Activated CD8-positive, alpha-beta memory T cell treated with anti-CD3 and anti-CD28 coated beads, Interleukin-2, amount 50 U/mL, for 1 hour (primary cell): ENCODE measurements at regions not wholly inside any gene's neighbourhood (a gene's known extent, or its start where the extent isn't known, plus 50 kb on each side); places are given as distances from the start of the nearest gene placed in this dataset.

Experiments
- DNase-seq: peaks from one replicate; pipeline ENCODE4 v3.0.0-alpha.2; 2020; ENCODE audit errors: extremely low read depth

DNA sequence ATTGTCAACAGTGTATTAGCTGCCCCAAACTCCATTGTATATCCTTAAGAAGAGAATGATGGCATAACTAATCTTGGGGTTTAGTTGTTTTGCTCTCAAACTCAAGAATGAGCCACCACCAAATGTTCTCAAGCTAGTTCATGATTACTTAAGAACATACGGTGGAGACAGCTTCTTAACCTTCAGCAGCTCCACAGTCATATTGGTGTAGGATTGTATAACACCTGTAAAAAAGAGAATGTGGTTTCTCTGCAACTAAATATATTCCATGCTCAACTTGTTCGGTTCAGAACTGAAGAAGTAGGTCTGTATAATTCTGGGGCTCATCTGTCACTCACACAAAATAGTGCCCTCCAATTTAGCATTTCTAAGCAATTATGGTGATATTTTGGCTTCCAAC lies 177.9 kb upstream of the DUSP10 start:
- DNase-seq: no peak

DNA sequence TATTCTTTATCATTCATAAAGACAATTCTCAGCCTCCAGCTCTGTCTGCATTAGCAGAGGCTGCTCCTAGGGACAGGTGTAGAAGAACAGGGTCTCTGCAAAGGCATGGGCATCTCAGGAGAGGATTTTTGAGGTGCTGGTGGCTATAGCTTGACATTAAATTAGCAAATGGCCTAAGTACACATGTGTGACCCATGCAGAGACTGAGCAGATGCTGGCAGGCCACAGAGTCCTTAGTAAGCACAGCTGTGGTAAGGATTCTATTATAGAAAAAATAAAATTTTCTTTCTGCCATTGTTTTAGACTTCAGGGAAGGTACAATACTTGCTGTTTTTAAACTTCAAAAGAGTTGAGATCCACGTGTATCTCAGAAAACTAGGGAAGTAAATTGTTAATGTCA lies 177.5 kb upstream of the DUSP10 start:
- no peak for DNase-seq

DNA sequence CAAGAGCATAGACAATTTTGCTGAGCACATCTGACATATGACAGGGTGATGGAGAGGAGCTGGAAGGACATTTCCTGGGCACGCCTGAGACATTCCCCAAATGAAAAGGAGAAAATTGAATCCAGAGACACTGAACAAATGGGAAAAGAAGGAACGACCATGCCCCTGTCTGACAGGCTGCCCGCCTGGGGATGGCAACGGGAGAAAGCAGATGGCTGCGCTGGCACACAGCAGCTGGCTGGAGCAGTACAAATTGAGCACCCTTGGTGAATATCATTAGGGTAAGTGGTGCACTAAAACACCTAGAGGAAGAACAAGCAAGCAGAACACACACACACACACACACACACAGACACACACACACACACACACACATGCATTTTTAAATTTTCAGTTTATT lies 174.3 kb upstream of the DUSP10 start:
- DNase-seq: no peak

DNA sequence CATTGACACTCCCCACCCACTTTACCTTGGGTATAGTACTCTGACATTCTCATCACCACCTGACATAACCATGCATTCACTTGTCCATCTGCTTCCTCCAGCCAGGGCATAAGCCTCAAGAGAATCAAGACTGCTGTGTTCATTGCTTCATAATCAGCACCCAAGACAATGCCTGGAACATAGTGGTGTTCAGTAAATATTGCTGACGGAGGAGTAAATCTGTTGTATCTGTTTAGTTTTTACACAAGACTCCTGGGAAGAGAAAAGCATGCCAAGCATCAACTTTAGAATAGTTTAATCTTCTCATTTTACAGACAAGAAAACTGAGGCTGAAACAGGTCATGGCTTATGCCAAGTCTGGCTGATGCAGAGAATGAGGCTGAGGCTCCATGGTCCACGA lies 173.9 kb upstream of the DUSP10 start:
- DNase-seq: no peak

DNA sequence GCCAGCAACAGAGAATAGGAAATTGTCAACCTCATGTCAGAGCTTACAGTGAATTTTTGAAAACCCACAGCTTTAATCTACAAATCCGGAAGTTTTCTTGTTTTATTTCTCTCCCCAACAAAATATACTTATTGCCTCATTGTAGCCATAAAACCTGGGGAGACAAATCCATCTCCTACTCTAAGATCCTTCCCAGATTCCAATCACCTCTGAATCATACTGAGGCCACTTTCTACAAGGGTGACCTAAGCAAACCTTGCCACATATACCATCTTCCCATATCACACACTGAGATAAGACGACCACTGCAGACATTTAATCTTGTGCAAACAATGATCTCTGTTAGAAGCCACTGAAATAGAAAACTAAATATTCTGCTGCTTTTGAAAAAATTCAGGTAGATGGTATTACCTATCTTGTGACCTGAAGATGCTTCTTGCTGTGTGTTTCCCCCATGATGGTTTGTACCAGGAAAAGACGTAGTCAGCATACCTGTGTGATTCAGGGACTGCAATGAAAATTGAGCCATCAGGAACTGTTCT lies 171.5 kb upstream of the DUSP10 start:
- no peak for DNase-seq

DNA sequence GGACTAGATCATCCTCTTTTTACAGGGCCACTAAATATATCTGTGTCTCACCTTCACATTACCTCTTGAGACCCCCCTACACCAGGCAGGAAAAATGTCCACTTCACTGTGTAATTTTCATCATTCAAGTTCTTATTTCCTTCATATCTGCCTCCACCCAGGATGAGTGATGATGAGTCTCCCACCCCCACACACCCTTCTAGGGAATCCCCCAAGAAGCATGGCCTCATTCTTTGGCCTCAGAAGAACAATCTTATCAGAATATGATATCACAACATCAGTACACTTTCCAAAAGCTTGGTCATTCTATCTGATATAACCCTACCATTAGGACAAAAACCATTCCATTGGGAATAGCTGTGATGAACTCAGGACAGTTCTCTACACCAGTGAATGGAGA lies 170.3 kb upstream of the DUSP10 start:
- no peak for DNase-seq

DNA sequence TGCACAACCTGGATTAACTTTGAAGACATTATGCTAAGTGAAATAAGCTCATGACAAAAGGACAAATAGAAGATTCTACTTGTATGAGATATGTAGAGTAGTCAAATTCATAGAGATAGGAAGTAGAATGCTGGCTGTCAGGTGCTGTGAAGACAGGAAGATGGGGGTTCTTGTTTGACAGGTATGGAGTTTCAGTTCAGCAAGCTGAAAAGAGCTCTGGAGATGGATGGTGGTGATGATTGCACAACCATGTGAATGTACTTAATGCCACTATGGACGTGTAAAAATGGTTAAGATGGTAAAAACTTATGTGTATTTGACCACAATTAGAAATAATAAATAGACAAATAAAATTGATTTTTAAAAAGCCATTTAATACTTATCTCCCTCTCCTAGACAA lies 169.8 kb upstream of the DUSP10 start:
- no peak for DNase-seq

DNA sequence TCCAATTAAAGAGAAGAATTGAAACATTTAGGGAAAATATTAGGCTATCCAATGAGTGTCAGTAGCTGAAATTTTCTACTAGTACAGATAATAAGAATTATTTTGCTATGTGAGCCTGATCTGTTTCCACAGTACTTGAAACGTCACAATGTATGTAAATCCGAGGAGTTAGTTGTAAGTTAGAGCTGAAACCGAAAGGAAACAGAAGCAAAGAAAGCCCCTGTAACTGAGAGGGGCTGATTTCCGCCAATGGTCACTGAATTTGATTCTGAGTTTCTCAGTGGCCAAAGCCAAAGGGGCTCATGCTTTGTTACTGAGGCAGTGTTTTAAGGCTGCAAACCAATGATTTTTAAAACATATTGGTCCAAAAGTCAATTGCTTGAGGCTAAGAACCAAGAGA lies 168.3 kb upstream of the DUSP10 start:
- no peak for DNase-seq

DNA sequence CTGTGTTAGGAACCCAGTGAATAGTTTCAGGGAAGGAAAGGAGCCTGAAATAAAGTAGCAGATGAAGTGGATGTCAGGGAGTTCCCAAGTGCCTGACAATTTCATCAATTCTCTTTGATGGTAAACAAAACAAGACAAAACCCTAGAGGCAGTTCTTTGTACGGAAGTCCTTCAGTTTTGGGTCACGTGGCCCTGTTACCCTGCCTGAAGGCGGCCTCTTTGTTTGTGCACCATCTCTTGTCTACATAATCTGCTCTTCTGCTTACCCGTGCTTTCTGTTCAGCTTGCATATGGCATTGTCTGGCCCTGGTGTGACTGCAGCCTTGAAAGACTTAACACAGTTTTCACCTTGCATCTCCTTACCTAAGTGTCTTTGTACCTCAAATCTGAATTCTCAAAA lies 166.7 kb upstream of the DUSP10 start:
- no peak for DNase-seq

DNA sequence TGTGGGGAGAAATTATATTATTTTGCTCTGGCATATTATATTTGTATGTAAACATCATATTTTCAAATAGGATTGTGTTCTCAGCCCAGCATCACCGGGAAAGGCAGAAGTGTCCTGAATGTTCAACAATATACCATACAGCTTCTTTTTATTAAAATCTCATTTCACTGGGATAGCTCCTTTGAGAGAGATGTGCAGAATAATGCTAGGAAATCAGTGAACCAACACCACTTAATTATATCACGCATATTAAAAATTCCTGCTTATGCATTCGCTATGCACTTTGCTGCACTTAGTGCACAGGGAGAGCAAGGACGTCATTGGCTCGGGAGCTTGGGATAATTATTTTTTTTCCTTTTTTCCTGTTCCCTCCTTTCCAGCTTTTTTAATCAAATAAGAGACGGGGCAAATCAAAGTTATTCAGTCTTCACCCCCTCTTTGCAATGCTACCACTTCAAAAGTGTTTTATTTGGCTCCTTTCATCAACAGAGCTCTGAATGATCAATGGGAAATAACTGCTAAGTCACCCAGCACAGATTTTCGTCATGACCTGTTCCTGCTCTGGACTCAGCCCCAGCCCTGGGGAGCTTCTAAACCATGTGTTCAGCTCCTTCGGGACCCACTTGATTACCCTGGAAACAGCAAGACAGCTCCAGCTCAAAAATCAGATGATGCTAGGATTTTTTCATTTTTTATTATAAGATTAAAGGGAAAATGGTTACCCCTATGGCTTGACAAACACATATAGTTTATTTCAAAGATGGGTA lies 165.5 kb upstream of the DUSP10 start:
- DNase-seq: no peak

DNA sequence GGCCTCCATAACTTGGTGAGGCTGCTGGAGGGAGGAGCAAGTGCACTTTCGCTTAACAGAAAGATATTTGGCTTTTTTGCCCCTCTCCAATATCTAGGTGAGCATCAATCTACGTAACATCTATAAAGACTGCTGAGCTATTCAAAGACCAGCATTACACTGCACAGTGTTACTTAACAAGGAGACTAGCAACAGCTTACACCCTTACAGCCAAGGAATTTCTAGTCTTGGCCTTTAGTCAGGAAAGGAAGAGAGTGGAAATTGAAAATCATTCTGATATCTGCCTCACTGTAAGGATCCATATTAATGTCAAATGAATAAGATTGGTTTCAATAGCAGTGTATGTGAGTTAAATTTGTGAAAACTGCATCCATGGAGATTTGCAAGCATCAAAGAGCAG lies 163.9 kb upstream of the DUSP10 start:
- DNase-seq: no peak

DNA sequence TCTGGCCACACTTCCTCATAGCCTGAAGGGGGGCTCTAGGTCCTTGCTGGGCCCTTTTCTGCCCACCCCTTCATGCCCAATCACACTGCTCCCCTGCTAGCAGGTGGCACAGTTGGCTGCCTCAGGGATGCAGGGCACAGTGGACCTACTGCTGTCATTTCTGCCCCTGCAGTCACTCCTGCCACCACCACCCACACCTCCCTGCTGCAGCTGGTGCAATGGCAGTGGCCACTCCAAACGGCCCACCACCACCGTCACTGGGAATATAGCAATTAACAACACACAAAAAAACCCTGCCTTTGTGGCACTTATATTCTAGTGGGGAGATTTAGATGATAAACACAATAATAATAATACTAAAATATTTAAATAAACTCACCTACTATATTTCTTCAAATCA lies 162.4 kb upstream of the DUSP10 start:
- no peak for DNase-seq

DNA sequence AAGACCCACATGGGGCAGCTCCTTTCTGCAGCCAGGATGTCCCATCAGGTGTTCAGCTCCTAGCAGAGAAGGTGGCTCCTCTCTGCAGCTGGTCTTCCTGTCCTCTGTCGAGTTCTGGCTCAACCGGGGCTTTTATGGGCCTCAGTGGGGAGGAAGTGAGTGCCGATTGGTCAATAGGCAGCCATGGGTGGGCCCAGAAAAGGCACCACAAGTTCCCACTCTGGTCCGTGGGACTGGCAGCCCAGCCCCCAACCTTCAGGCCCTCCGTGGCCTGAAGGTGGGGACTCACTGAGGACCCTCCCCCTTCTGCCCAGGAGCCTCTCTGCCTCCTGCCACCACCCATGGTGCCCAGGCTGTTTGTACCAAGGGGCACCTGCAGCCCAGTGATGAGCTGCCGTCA lies 161.7 kb upstream of the DUSP10 start:
- DNase-seq: no peak

DNA sequence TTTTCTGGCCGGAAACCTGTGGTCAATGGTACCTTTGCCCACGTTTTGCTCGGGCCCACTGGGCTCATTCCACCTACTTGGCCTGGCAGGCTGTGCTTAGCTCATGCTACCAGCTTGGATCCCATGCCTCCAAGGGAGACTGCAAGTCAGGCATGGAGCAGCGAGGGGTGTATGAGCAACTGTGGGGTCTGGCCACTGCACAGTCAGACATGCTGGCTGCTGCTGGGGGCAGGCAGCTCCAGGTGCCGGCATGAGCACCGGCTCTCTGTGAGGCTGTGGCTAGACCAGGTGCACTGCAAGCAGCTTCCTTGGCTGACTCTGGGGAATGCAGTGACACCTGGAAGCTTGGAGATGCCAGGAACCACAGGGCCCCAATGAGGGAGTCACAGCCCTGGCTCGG lies 161.1 kb upstream of the DUSP10 start:
- DNase-seq: no peak

DNA sequence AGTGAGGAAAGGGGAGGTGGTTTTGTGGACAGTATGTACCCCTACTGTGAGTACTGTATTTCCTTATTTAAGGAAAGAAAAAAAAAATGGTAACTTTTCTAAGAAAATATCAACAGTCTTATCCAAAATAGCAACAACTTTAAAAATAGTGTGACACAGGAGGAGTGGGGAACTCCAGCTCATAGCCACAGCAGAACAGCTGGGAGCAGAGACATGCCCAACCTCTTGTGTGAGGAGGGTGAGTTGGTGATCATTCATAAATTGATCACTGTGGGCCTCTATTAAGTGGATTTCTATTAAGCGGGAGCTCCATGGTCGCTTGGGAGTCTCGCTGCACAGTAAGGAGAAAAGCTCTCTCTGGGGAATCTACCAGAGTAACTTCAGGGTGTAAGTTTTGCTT lies 158.8 kb upstream of the DUSP10 start:
- DNase-seq: no peak

DNA sequence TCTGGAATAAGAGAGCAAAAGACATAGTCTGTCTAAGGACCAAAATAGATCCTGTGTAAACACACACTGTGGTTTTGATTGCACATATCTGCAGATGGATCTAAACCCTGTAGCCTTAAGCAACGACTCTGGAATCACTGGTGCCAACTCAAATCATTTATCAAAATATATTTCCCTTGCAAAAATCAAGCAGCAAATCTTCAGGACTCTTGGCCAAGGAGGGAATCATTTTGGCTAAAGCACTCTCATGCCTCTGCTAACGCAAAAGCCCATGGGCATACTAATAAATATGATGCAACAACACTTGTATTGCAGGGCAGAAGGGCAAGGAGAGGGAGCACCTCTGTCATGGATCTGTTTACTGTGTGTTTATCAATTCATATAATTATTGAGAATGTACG lies 155.4 kb upstream of the DUSP10 start:
- DNase-seq: no peak

DNA sequence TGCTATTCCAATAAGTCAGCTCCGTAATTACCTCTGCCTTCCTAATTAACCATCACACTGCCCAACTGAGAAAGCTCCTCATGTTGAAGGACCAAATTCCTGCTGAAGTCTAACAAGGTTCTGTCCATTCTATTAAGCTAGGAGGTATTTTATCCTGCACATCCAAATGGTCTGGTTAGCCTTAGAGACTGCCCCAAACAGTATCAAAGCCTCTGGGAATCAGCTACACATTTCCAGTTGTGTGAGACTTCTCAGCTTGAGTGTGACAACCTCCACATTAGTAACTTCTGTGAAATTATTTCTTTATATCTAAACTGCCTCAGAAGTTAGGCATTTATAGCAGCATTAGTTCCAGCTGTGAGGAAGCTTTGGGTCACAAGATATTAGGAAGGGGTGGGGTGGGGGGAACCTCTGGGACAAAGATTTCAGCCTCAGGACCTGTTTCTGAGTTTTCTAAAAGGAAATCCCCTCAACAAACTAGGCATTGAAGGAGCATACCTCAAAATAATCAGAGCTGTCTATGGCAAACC lies 150.5 kb upstream of the DUSP10 start:
- no peak for DNase-seq

DNA sequence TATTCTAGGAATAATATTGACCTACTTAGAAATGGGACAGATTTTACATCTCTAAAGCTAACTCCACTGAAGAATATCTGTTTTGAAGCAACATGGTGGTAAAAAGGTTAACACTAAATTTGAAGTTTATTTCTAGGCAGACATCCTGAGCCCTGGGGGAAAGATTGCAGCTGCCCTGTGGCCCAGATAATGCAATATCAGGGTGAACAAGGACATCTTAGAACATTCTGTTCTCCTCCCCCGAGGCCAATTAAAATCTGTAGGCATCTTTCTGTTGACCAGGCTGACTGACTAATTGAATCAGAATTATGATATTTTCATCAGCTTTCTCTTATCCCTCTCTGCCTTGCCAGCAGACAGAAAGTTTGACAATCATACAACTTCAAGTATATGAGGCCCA lies 149.8 kb upstream of the DUSP10 start:
- no peak for DNase-seq

DNA sequence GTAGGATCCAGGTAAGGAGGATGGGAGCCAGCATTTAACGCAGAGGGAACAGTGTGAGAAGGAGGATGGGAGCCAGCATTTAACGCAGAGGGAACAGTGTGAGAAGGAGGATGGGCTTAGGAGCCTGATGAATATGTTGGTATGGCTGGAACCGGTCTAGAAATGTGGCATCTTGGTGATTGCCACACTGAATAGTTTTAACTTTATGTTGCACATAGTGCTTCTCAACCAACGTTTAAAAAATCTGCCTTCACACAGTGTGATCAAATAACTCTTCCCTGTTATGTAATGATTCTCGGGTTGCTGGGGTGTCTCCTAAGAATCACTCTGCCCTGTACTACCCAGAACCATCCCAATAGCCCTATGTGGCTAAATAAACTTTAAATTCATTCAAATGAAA lies 146.9 kb upstream of the DUSP10 start:
- DNase-seq: no peak

DNA sequence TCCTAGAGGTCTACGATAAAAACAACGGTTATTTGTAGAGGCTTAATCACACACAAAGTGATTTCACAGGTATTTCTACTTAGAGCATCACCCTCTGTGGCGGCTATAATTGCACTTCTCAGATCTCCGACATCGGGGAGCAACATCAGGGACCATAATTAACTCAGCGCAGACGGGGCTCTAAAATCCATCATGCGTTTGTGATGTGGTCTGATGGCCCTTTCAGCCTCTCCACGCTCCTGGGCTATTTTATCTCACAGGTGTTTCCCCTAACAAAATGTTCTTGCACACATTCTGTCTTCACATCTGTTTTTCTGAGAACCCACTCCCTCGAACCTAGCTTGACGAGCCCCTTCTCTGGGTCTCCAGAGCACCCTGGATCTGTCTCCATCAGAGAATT lies 146.3 kb upstream of the DUSP10 start:
- no peak for DNase-seq

DNA sequence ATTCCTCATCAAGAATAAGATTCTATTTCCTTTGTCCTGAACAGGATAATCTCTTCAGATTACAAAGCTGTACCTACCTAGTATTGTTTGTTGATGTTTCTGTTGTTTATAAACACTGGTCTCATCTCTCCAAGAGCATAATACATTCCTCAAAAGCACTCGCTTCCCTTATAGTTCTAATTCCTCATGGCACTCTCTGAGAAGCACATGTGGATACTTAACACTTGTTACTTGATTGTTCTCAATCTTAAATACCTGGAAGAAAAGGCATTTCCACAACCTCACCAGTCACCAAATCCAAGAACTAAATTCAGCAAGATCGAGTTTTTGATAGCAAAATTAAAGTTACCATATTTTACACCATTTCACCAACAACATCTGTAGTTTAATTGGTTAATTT lies 145.9 kb upstream of the DUSP10 start:
- DNase-seq: no peak

DNA sequence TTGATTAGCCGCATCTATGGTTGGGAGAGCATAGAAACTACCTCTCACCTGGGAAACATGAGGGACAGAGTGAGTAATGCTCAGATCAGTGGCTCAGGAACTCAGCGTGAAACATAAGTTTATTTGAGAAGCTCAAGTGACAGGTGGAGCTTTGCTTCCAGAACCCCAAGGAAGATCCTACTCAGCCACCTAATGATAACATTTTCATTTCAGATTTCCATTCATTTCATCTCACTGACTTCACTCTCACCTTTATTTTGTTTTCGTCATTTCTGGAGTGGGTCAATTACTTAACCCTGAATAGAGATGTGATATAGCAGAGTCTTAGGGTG lies 145.5 kb upstream of the DUSP10 start:
- no peak for DNase-seq

DNA sequence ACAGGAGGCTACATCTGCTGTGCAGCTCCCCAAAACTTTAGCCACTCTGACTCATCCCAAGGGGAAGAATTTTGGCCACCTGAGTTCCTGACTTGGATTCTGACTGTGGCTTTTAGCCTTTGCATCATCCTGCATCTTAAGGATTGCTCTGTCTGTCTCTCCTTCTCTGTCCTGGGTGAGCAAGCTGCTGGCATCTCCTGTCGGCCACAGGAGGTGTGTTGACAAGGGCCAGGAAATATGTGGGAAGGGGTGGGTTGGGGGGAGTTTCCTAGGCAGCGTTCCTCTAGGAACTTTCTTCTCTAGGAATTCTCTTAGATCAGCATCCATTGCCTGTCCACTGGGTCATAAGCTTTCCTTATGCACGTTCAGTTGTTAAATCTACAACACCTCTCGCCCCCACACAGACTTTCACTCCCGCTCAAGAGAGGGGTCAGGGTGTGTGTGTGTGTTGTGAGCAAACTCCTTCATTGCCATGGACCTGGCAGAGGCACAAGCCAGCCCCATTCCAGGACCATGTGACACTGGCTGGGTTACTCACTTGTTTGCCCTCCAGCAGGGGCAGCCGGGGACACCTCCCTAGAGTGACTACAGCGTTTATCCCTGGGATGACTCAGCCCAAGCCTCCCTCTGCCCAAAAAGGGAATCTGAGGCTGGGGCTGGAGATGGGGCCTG lies 145.0 kb upstream of the DUSP10 start:
- DNase-seq: no peak
